Astrocyte (in vitro differentiated cells and primary cell): ENCODE measurements at regions not wholly inside any gene's neighbourhood (a gene's known extent, or its start where the extent isn't known, plus 50 kb on each side); places are given as distances from the start of the nearest gene placed in this dataset.

Experiments
- DNase-seq: peaks from one replicate; pipeline ENCODE4 v3.0.0-alpha.2; 2010; ENCODE audit warnings: low read depth
- FAIRE-seq: peaks from 2 replicates; lab custom pipeline; 2011; peaks lifted over from hg19 to GRCh38; lab: Jason Lieb, UNC
- H2AFZ ChIP-seq: 2 replicates; pipeline ENCODE4 v1.6.0; 2012; ENCODE audit warnings: low read depth, low read length, inconsistent platforms
- H3K27ac ChIP-seq: 2 replicates; pipeline ENCODE4 v1.5.1; 2011; ENCODE audit warnings: low read depth, low read length, inconsistent platforms
- H3K27me3 ChIP-seq: 2 replicates; pipeline ENCODE4 v1.6.0; 2011; ENCODE audit warnings: low read length, inconsistent platforms; ENCODE audit not compliant: insufficient read depth
- H3K36me3 ChIP-seq: 2 replicates; pipeline ENCODE4 v1.5.1; 2011; ENCODE audit warnings: low read length, inconsistent platforms; ENCODE audit not compliant: insufficient read depth
- H3K4me1 ChIP-seq: 2 replicates; pipeline ENCODE4 v1.5.1; 2011; ENCODE audit warnings: low read length, inconsistent platforms; ENCODE audit not compliant: insufficient read depth
- H3K4me2 ChIP-seq: 2 replicates; pipeline ENCODE4 v1.6.0; 2012; ENCODE audit warnings: low read length, inconsistent platforms
- H3K4me3 ChIP-seq: 2 replicates; pipeline ENCODE4 v1.5.1; 2011; ENCODE audit warnings: low read depth, mild to moderate bottlenecking, low read length, inconsistent platforms; ENCODE audit not compliant: insufficient read depth
- H3K79me2 ChIP-seq: 2 replicates; pipeline ENCODE4 v1.6.0; 2012; ENCODE audit warnings: mild to moderate bottlenecking, low read length, inconsistent platforms; ENCODE audit not compliant: insufficient read depth
- H3K9ac ChIP-seq: 2 replicates; pipeline ENCODE4 v1.6.0; 2012; ENCODE audit warnings: mild to moderate bottlenecking, low read length, inconsistent platforms
- H3K9me3 ChIP-seq: 2 replicates; pipeline ENCODE4 v1.5.1; 2012; ENCODE audit warnings: low read depth, mild to moderate bottlenecking, low read length, inconsistent platforms; ENCODE audit not compliant: insufficient read depth
- H4K20me1 ChIP-seq: 2 replicates; pipeline ENCODE4 v1.6.0; 2012; ENCODE audit warnings: low read length, inconsistent platforms; ENCODE audit not compliant: insufficient read depth
- H3K27ac Mint-ChIP-seq: one replicate; pipeline ENCODE4 v1.8.0; 2021; ENCODE audit warnings: mild to moderate bottlenecking, mixed read lengths; ENCODE audit not compliant: unreplicated experiment
- H3K27me3 Mint-ChIP-seq: one replicate; pipeline ENCODE4 v1.8.0; 2021; ENCODE audit warnings: low read depth, mixed read lengths; ENCODE audit not compliant: unreplicated experiment
- H3K36me3 Mint-ChIP-seq: one replicate; pipeline ENCODE4 v1.8.0; 2021; ENCODE audit warnings: low read depth, mixed read lengths; ENCODE audit not compliant: unreplicated experiment
- H3K4me1 Mint-ChIP-seq: one replicate; pipeline ENCODE4 v1.8.0; 2021; ENCODE audit warnings: low read depth, mixed read lengths; ENCODE audit not compliant: unreplicated experiment
- H3K4me3 Mint-ChIP-seq: one replicate; pipeline ENCODE4 v1.8.0; 2021; ENCODE audit warnings: mild to moderate bottlenecking, moderate library complexity, mixed read lengths; ENCODE audit not compliant: unreplicated experiment
- H3K9me3 Mint-ChIP-seq: one replicate; pipeline ENCODE4 v1.8.0; 2021; ENCODE audit warnings: mild to moderate bottlenecking, mixed read lengths; ENCODE audit not compliant: unreplicated experiment
- EZH2 ChIP-seq: IDR thresholded peaks from 2 replicates; pipeline ENCODE4 v1.6.1; 2012; ENCODE audit warnings: mild to moderate bottlenecking, low read length, inconsistent platforms; ENCODE audit not compliant: insufficient read depth
- TF ChIP-seq, protein P1 (sequence below): IDR thresholded peaks from 2 replicates; pipeline ENCODE4 v1.5.1; 2011; ENCODE audit warnings: low read depth, mild to moderate bottlenecking, inconsistent platforms, low read length, moderate library complexity; ENCODE audit not compliant: insufficient read depth

DNA sequence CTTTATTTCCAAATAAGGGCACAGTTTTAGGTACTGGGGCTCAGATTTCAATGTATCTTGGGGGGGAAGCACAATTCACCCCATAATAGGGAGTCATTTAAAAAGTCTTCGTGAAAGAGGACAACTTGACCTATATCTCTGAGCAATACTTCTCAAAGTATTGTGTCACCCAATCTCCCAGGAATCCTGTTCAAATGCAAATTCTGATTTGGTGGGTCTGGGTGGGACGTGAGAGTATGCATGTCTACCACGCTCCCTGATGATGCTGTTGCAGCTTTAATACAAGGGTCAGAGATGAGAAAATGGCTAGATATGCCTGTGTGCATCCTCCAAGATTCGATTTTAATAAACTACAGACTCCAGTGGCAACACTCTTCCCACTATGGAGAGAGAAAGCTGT, 514.8 kb downstream of the BCOR start:
- Mint-ChIP-seq H3K36me3 (no peaks in the 10 kb centered on the region), H3K4me3 (no peak overlapping the region), H3K27ac (no peak overlapping the region), H3K27me3 (peaks cover 19% of the 10 kb centered on the region), H3K4me1 (peaks cover 1% of the 10 kb centered on the region), H3K9me3 (peaks cover 2% of the 10 kb centered on the region)
- no peak for TF ChIP-seq EZH2
- TF ChIP-seq, protein P1, sequence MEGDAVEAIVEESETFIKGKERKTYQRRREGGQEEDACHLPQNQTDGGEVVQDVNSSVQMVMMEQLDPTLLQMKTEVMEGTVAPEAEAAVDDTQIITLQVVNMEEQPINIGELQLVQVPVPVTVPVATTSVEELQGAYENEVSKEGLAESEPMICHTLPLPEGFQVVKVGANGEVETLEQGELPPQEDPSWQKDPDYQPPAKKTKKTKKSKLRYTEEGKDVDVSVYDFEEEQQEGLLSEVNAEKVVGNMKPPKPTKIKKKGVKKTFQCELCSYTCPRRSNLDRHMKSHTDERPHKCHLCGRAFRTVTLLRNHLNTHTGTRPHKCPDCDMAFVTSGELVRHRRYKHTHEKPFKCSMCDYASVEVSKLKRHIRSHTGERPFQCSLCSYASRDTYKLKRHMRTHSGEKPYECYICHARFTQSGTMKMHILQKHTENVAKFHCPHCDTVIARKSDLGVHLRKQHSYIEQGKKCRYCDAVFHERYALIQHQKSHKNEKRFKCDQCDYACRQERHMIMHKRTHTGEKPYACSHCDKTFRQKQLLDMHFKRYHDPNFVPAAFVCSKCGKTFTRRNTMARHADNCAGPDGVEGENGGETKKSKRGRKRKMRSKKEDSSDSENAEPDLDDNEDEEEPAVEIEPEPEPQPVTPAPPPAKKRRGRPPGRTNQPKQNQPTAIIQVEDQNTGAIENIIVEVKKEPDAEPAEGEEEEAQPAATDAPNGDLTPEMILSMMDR, result no peak
- Histone ChIP-seq H4K20me1 (no peaks in the 10 kb centered on the region), H2AFZ (no peak overlapping the region), H3K4me2 (no peak overlapping the region), H3K36me3 (no peaks in the 10 kb centered on the region), H3K9ac (no peak overlapping the region), H3K9me3 (no peaks in the 10 kb centered on the region), H3K27ac (no peak overlapping the region), H3K27me3 (no peaks in the 10 kb centered on the region), H3K4me3 (no peak overlapping the region), H3K79me2 (no peaks in the 10 kb centered on the region), H3K4me1 (no peaks in the 10 kb centered on the region)
- DNase-seq, result no peak
- peak; percentile 23 for FAIRE-seq

DNA sequence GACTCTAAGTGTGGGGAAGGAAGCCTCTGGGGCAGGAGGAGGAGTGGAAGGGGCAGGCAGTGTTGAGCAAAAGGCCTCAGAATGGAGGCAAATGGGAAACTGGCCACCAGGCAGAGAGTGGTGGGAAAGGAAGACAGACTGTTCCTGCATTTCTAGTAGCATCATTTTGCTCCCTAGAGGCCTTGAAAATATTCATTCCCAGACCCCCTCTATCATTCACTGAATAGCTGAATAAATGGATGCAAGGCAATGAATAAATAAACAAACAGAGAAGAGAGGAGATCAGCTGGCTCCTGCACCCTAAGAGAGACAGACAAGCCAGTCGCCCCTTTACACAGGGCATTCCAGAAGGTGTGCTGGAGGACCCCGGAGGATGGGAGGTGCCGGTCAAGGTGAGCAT, 511.9 kb downstream of the BCOR start:
- H3K79me2 ChIP-seq, result no peaks in the 10 kb centered on the region
- H3K4me3 ChIP-seq, result no peak overlapping the region
- H3K27me3 ChIP-seq, result no peaks in the 10 kb centered on the region
- peaks cover 2% of the 10 kb centered on the region for H3K9me3 Mint-ChIP-seq
- H3K36me3 ChIP-seq, result no peaks in the 10 kb centered on the region
- no peak overlapping the region for H3K4me3 Mint-ChIP-seq
- no peaks in the 10 kb centered on the region for H3K9me3 ChIP-seq
- TF ChIP-seq EZH2, result no peak
- TF ChIP-seq, protein P1, result no peak
- H3K36me3 Mint-ChIP-seq, result no peaks in the 10 kb centered on the region
- H3K27ac Mint-ChIP-seq, result no peak overlapping the region
- no peak overlapping the region for H3K9ac ChIP-seq
- DNase-seq (no peak), FAIRE-seq (no peak)
- H3K27me3 Mint-ChIP-seq, result peaks cover 14% of the 10 kb centered on the region
- peaks cover 1% of the 10 kb centered on the region for H3K4me1 Mint-ChIP-seq
- no peak overlapping the region for H2AFZ ChIP-seq
- no peak overlapping the region for H3K27ac ChIP-seq
- H3K4me1 ChIP-seq, result no peaks in the 10 kb centered on the region
- no peak overlapping the region for H3K4me2 ChIP-seq
- H4K20me1 ChIP-seq, result no peaks in the 10 kb centered on the region

DNA sequence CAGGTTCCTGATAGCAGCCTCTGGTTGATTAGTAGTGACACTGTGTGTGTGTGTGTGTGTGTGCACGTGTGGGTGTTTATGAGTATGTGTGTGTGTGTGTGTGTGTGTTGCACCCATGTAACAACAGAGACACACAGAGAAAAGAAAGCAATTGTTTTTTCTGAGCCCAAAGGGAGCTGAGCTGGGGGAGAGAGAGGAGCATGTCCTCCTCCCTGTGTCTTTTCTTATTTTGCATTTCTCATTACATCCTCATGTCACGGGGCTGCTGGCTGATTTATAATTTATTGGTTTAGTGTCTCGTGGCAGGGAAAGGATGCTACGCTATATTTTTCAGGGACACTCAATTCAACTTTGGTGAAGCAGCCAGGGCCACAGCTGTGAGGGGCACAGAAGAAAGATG, 511.4 kb downstream of the BCOR start:
- H3K36me3 Mint-ChIP-seq, result no peaks in the 10 kb centered on the region
- DNase-seq, result no peak
- Histone ChIP-seq H3K27ac (no peak overlapping the region), H2AFZ (no peak overlapping the region), H3K9me3 (no peaks in the 10 kb centered on the region), H3K4me1 (no peaks in the 10 kb centered on the region), H3K27me3 (no peaks in the 10 kb centered on the region), H3K9ac (no peak overlapping the region), H4K20me1 (no peaks in the 10 kb centered on the region), H3K4me2 (no peak overlapping the region), H3K4me3 (no peak overlapping the region), H3K79me2 (no peaks in the 10 kb centered on the region), H3K36me3 (no peaks in the 10 kb centered on the region)
- H3K4me3 Mint-ChIP-seq, result no peak overlapping the region
- TF ChIP-seq EZH2, result no peak
- TF ChIP-seq, protein P1, result no peak
- FAIRE-seq, result peak; percentile 82
- peaks cover 1% of the 10 kb centered on the region for H3K4me1 Mint-ChIP-seq
- peaks cover 14% of the 10 kb centered on the region for H3K27me3 Mint-ChIP-seq
- no peak overlapping the region for H3K27ac Mint-ChIP-seq
- peaks cover 2% of the 10 kb centered on the region for H3K9me3 Mint-ChIP-seq
